ENCODE measurements at regions not wholly inside any gene's neighbourhood (a gene's known extent, or its start where the extent isn't known, plus 50 kb on each side); places are given as distances from the start of the nearest gene placed in this dataset.

GRCh38 chr1:116316373-116316772, 56.7 kb upstream of the ATP1A1 start (continued):
- no peak for TF ChIP-seq SNAPC4 (CRISPR knock-in tag; IDR thresholded peaks at IDR 0.05)
- no peak for TF ChIP-seq PCBP1 (IDR thresholded peaks at IDR 0.05; ENCODE audit: borderline replicate concordance, low read depth, low read length)
- TF ChIP-seq KDM3A (CRISPR knock-in tag; IDR thresholded peaks at IDR 0.05; ENCODE audit: low read depth) = 0 out of 2 replicates have a peak, but pooled peaks have one; percentile 60
- TF ChIP-seq ZFP36 (IDR thresholded peaks at IDR 0.05; ENCODE audit: borderline replicate concordance, low read depth, low read length, partially characterized antibody) = no peak
- TF ChIP-seq FOXA3 (CRISPR knock-in tag; IDR thresholded peaks at IDR 0.05) = peak; percentile 24; the same call in 1 of the 2 replicates
- TF ChIP-seq, protein P1, sequence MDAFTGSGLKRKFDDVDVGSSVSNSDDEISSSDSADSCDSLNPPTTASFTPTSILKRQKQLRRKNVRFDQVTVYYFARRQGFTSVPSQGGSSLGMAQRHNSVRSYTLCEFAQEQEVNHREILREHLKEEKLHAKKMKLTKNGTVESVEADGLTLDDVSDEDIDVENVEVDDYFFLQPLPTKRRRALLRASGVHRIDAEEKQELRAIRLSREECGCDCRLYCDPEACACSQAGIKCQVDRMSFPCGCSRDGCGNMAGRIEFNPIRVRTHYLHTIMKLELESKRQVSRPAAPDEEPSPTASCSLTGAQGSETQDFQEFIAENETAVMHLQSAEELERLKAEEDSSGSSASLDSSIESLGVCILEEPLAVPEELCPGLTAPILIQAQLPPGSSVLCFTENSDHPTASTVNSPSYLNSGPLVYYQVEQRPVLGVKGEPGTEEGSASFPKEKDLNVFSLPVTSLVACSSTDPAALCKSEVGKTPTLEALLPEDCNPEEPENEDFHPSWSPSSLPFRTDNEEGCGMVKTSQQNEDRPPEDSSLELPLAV (CRISPR knock-in tag; conservative IDR thresholded peaks at IDR 0.05; ENCODE audit: low read depth) = no peak
- no peak for TF ChIP-seq HMGA1 (CRISPR knock-in tag; conservative IDR thresholded peaks at IDR 0.05)
- TF ChIP-seq ZNF775 (CRISPR knock-in tag; IDR thresholded peaks at IDR 0.05; ENCODE audit: borderline replicate concordance) = no peak
- TF ChIP-seq HOXA3 (CRISPR knock-in tag; IDR thresholded peaks at IDR 0.05) = peak; percentile 74
- no peak for TF ChIP-seq ATM (IDR thresholded peaks at IDR 0.05; ENCODE audit: borderline replicate concordance)
- no peak for TF ChIP-seq TP53 (CRISPR knock-in tag; conservative IDR thresholded peaks at IDR 0.05)
- no peak for TF ChIP-seq NFIB (CRISPR knock-in tag; IDR thresholded peaks at IDR 0.05; ENCODE audit: borderline replicate concordance)
- no peak for TF ChIP-seq TRIM24 (CRISPR knock-in tag; IDR thresholded peaks at IDR 0.05)
- no peak for TF ChIP-seq ZNF615 (CRISPR knock-in tag; IDR thresholded peaks at IDR 0.05; ENCODE audit: borderline replicate concordance)
- TF ChIP-seq MTA1 (CRISPR knock-in tag; IDR thresholded peaks at IDR 0.05; ENCODE audit: borderline replicate concordance) = no peak
- no peak for TF ChIP-seq ZSCAN30 (CRISPR knock-in tag; IDR thresholded peaks at IDR 0.05)
- TF ChIP-seq POLR2AphosphoS2 (IDR thresholded peaks at IDR 0.05; ENCODE audit: low read depth, low read length) = no peak
- TF ChIP-seq CHCHD3 (CRISPR knock-in tag; IDR thresholded peaks at IDR 0.05) = no peak
- peak; percentile 81 for TF ChIP-seq HDAC2 (CRISPR knock-in tag; IDR thresholded peaks at IDR 0.05)
- no peak for TF ChIP-seq ZNF446 (CRISPR knock-in tag; IDR thresholded peaks at IDR 0.05)
- TF ChIP-seq NFIC (IDR thresholded peaks at IDR 0.05; ENCODE audit: low read length) = 0 out of 2 replicates have a peak, but pooled peaks have one; percentile 29
- TF ChIP-seq TOE1 (CRISPR knock-in tag; IDR thresholded peaks at IDR 0.05) = no peak
- no peak for TF ChIP-seq NAIF1 (CRISPR knock-in tag; IDR thresholded peaks at IDR 0.05; ENCODE audit: borderline replicate concordance)
- TF ChIP-seq, protein P2, sequence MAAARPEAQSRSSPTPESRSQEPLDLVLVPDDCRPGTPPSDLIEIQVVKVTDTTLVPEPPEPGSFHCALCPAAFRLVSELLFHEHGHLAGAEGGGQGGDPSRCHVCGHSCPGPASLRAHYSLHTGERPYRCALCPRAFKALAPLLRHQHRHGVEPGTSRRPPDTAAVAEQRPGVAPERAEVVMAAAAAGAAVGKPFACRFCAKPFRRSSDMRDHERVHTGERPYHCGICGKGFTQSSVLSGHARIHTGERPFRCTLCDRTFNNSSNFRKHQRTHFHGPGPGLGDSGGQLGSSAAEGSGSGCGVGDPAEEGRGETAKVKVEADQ (CRISPR knock-in tag; IDR thresholded peaks at IDR 0.05; ENCODE audit: borderline replicate concordance) = no peak
- TF ChIP-seq SIN3B (IDR thresholded peaks at IDR 0.05; ENCODE audit: low read length) = no peak
- no peak for TF ChIP-seq ZFP41 (CRISPR knock-in tag; IDR thresholded peaks at IDR 0.05; ENCODE audit: borderline replicate concordance)
- no peak for TF ChIP-seq ZNF136 (CRISPR knock-in tag; IDR thresholded peaks at IDR 0.05; ENCODE audit: low read depth)
